ENCODE measurements at regions not wholly inside any gene's neighbourhood (a gene's known extent, or its start where the extent isn't known, plus 50 kb on each side); places are given as distances from the start of the nearest gene placed in this dataset.

DNA sequence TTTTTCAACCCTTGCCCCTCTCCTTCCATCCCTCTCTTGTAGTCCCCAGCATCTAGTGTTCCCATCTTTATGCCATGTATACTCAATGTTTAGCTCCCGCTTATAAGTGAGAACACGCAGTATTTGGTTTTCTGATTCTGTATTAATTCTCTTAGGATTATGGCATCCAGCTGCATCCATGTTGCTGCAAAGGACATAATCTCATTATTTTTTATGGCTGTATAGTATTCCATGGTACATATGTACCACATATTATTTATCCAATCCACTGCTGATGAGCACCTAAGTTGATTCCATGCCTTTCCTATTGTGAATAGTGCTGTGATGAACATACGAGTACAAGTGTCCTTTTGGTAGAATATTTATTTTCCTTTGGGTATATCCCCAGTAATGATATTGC lies 66.8 kb downstream of the UNC5CL start:
- TF ChIP-seq, protein P1, sequence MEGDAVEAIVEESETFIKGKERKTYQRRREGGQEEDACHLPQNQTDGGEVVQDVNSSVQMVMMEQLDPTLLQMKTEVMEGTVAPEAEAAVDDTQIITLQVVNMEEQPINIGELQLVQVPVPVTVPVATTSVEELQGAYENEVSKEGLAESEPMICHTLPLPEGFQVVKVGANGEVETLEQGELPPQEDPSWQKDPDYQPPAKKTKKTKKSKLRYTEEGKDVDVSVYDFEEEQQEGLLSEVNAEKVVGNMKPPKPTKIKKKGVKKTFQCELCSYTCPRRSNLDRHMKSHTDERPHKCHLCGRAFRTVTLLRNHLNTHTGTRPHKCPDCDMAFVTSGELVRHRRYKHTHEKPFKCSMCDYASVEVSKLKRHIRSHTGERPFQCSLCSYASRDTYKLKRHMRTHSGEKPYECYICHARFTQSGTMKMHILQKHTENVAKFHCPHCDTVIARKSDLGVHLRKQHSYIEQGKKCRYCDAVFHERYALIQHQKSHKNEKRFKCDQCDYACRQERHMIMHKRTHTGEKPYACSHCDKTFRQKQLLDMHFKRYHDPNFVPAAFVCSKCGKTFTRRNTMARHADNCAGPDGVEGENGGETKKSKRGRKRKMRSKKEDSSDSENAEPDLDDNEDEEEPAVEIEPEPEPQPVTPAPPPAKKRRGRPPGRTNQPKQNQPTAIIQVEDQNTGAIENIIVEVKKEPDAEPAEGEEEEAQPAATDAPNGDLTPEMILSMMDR (conservative IDR thresholded peaks at IDR 0.05) = no peak
- no peak for TF ChIP-seq EZH2 (IDR thresholded peaks at IDR 0.05; ENCODE audit: low read depth)

Measured in PC-9 (cell line).